HepG2 (cell line): ENCODE measurements at regions not wholly inside any gene's neighbourhood (a gene's known extent, or its start where the extent isn't known, plus 50 kb on each side); places are given as distances from the start of the nearest gene placed in this dataset.

Experiments
- KLF11 ChIP-seq: IDR thresholded peaks from 2 replicates; pipeline ENCODE4 v1.6.1; 2016; ENCODE audit warnings: missing compliant biosample characterization
- NFIC ChIP-seq: IDR thresholded peaks from 2 replicates; pipeline ENCODE4 v1.6.1; 2012; ENCODE audit warnings: mild to moderate bottlenecking, low read length, inconsistent platforms
- RBFOX2 ChIP-seq: fragments of 200-400 bp; formaldehyde crosslinking; IDR thresholded peaks from 2 replicates; pipeline ENCODE4 v1.6.1; 2017; ENCODE audit warnings: low read depth, mild to moderate bottlenecking, low read length
- SKIL ChIP-seq: sonication (generic); formaldehyde crosslinking; IDR thresholded peaks from 2 replicates; pipeline ENCODE4 v1.8.0; 2022; ENCODE audit warnings: missing genetic modification reagents, mild to moderate bottlenecking, moderate library complexity, borderline replicate concordance
- TCF7 ChIP-seq: sonication (generic); IDR thresholded peaks from 2 replicates; pipeline ENCODE4 v1.6.1; 2016; ENCODE audit warnings: antibody characterized with exemption, low read depth
- TFE3 ChIP-seq: IDR thresholded peaks from 2 replicates; pipeline ENCODE4 v1.6.1; 2016
- ZC3H4 ChIP-seq: sonication (generic); formaldehyde crosslinking; IDR thresholded peaks from 2 replicates; pipeline ENCODE4 v1.4.0; 2020; ENCODE audit warnings: missing genetic modification reagents, borderline replicate concordance
- ZHX1 ChIP-seq: sonication (generic); formaldehyde crosslinking; IDR thresholded peaks from 2 replicates; pipeline ENCODE4 v1.8.1; 2022; ENCODE audit warnings: low read depth, mild to moderate bottlenecking, missing genetic modification reagents
- ZSCAN29 ChIP-seq: sonication (generic); formaldehyde crosslinking; conservative IDR thresholded peaks from 2 replicates; pipeline ENCODE4 v1.4.0; 2020; ENCODE audit warnings: mild to moderate bottlenecking, missing genetic modification reagents

GRCh38 chr15:70513819-70514218 is 249.5 kb downstream of the UACA start:
- no peak for TF ChIP-seq ZSCAN29 (CRISPR knock-in tag)
- TF ChIP-seq SKIL (CRISPR knock-in tag) = no peak
- no peak for TF ChIP-seq TCF7
- TF ChIP-seq KLF11 (CRISPR knock-in tag) = no peak
- no peak for TF ChIP-seq NFIC
- no peak for TF ChIP-seq ZHX1 (CRISPR knock-in tag)
- TF ChIP-seq TFE3 (CRISPR knock-in tag) = no peak
- no peak for TF ChIP-seq ZC3H4 (CRISPR knock-in tag)
- TF ChIP-seq RBFOX2 = no peak
